Endometrial microvascular endothelial cells (primary cell): ENCODE measurements at regions not wholly inside any gene's neighbourhood (a gene's known extent, or its start where the extent isn't known, plus 50 kb on each side); places are given as distances from the start of the nearest gene placed in this dataset.
"Not testable (repeated sequence)": the region's sequence is repeated elsewhere in the genome, so short reads cannot be mapped to it uniquely, and the experiment has no call there.

Experiments
- in situ Hi-C: cut with HindIII; loops from 2 replicates; pipeline ENCODE4 v1.10.0; 2017; ENCODE audit warnings: low sequenced_read_pairs, low pct_unique_long_range_greater_than_20kb; ENCODE audit errors: inconsistent ontology term

DNA sequence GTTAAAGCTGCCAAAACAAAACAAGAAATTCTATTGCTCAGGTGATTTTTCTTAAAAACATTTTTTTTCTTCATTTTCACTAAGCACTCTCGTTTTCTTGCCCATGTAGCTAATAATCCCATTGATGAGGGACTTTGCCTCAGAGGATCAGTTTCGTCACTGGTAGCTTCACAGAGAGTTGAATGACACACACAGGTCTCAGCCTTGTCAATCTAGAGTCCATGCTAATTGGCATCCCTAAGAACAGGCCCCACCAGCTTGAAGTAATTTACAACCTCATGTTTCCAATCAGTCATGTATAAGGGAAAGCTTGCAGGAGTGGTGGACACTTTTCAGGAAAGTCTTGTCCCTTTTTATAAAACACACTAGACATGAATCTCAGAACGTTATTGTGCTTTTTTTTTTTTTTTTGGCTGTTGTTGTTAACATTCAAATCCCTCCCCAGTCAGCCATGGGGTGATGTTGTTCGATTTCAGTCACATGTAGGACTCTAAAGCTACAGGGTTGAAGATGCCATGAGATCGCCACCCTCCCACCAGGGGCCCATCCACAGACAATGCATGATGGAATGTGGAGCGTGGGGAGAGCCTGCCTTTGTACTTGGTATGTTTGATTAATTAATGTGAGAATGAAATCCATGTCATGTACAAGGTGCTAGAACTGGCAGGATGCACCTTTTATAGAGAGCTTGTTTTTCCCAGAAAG is 232.4 kb upstream of the FZD8 start:
- in situ Hi-C loops: no loop called here

DNA sequence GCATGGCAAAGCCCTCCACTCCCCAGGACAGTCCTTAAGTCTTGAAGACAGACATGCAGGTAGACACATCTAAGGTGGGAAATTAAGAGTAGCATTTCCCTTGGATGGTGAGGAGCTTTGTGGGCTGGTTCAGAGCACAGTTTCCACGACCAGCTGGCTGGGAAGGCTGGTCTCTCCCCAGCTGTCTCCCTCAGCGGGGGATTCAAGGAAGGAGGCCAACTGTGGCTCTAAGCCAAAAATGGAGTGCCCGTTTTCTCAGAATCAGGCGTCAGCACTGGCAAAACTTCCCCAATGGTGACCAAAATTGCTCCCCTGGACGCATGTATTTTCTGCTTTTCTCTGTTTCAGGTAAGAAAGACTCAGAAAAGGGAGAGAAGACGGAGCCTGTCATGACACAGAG is 230.6 kb upstream of the FZD8 start:
- in situ Hi-C loops: no loop called here

DNA sequence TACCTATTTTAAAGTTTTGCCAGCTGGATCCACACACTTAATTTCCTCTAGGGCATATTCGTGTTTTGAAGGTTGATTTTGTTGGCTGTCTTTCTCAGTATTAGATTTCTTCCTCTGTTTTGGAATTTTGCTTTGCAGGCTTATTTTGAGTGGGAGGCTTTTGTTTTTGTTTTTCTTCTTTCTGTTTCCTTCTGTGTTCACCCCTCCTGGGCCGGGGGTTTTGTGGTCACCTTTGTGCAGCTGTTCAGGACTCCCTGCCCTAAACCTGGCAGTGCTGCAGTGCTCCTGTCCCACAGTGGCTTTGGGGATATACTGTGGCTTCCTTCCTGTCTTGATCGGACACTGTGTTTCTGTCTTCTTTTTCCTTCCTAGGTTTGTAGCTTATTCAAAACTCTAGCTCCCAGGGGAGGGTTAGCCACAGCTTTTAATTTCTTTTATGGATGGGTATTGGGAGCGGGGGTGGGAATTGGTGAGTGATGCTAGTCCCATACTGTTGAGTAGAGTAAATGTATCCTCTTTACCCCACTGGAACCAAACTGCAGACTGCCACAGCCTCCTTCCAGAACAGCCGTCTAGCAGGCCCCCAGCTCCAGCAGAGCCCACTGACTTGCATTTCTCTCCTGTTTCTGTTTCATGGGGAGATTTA is 228.7 kb upstream of the FZD8 start:
- in situ Hi-C loops: no loop called here

DNA sequence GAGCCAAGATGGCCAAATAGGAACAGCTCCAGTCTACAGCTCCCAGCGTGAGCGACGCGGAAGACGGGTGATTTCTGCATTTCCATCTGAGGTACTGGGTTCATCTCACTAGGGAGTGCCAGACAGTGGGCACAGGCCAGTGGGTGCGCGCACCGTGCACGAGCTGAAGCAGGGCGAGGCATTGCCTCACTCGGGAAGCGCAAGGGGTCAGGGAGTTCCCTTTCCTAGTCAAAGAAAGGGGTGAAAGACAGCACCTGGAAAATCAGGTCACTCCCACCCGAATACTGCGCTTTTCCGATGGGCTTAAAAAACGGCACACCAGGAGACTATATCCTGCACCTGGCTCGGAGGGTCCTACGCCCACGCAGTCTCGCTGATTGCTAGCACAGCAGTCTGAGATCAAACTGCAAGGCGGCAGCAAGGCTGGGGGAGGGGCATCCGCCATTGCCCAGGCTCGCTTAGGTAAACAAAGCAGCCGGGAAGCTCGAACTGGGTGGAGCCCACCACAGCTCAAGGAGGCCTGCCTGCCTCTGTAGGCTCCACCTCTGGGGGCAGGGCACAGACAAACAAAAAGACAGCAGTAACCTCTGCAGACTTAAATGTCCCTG is 216.7 kb upstream of the FZD8 start:
- in situ Hi-C loops: not testable (repeated sequence)

DNA sequence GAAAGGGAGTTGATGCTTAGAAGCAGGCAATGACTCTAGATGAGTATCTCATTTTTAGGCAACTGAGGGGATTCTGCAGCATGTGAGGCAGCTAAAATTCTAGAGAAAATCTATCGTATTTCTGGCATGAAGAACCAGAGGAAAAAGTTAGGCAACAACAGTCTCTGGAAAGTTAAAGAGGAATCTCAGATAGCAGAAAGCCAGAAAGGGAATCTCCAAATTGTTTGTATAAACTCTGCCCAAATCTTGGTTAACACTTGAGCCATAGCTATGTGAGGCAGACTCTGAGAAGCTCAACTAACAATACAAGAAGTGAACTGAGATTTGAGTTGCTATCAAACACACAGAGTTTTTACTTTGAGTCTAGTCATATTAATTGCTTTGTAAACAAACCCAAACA is 215.8 kb upstream of the FZD8 start:
- in situ Hi-C loops: no loop called here

DNA sequence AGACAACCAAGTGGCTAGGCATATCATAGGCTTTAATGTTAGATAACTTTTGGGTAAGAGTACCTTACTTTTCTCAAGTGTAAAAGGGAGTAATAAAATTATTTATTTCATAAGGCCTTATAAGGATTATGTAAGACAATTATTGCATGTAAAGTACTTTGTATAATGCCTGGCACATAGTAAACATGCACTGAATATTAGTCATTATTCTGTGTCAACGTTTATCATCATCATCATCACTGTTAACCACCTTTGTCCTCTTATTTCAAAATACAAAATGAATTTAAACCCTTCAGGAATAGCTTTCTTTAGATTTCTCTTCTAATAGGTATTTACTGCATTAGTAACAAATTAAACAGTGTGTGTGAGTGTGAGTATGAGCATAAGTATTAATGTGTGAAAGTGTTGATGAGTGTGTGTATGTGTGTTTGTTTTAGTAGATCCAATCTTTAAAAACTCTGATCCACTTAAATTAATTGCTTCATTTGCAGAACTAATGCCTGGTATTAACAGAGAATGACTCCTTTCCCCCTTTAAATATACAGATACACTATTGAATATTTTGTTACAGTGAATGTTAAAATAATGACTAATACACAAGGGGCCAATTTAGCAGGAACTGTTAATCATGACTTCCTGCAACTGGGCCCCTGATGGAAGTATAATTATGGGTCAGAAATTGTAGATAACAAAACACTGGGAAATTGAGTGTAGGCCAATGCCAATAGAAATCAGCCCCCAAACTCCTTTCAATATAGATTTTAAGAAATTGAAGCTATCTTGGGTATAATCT is 213.3 kb upstream of the FZD8 start:
- in situ Hi-C loops: no loop called here

DNA sequence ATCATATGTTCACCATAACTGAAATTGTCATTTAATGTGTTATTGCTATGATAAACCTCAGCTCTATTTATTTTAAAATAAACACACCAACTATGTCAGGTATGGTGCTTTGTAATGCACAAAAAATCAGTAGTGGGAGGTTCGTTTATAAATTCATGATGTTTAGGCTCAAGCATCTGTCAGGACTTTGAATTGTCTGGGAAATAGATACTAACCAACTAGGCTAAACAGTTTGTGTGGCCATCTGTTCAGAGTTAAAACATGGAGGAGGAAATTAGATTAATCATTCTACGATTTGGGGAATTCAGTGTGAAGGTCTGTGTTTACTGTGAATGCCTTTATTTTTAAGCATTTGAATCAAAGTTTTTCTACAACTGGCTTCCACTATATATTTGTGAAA is 212.6 kb upstream of the FZD8 start:
- in situ Hi-C loops: no loop called here

DNA sequence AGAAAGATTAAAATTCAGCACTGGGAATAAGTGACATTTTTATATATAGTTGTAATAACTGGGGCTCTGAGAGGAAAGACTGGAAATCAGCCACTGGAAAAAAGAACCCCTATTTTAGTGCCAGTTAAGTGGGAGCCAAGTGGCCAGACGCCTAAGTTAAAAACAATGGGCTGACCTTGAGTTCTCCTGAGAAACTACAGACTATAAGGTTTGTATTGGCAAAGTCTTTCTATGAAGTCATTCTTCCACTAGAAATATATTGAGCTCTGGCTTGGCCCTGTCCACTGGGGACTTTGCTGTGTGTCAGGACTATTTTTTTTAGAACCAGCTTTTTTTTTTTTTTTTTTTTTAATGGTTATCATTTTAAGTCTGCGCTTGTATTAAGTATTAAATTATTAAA is 210.6 kb upstream of the FZD8 start:
- in situ Hi-C loops: no loop called here

DNA sequence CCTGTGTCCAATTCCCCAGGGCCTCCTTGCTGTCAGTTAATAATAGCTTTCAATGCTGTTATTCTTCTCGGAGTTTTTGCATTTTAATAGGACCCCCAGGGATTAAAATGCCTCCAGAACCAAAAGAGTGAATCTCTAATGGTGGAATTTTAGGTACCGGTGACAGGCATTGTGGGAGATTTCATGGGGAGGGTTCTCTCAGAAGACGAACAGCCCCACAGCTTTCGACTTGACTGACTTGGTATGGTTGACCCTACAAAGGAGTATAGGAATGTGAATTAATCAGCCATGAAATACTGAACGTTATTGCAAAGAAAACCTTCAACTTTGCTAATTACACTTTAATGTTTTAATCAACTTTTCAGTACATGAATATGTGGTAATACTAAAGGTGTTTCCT is 206.3 kb upstream of the FZD8 start:
- in situ Hi-C loops: no loop called here

DNA sequence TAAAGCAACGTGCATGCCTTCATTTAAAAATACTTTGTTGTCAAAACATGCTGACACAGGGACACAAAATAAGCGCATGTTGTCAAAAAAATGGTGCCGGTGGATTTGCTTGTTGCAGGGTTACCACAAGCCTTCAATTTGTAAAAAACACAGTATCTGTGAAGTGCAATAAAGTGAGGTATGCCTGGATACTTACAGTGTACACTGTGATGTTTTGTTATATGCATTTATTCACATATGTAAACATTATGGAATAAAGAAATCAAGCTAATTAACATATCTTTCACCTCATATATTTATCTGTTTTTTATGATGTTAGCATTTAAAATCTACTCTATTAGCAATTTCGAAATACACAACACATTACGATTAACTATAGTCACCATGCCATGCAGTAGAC is 202.6 kb upstream of the FZD8 start:
- in situ Hi-C loops: no loop called here

DNA sequence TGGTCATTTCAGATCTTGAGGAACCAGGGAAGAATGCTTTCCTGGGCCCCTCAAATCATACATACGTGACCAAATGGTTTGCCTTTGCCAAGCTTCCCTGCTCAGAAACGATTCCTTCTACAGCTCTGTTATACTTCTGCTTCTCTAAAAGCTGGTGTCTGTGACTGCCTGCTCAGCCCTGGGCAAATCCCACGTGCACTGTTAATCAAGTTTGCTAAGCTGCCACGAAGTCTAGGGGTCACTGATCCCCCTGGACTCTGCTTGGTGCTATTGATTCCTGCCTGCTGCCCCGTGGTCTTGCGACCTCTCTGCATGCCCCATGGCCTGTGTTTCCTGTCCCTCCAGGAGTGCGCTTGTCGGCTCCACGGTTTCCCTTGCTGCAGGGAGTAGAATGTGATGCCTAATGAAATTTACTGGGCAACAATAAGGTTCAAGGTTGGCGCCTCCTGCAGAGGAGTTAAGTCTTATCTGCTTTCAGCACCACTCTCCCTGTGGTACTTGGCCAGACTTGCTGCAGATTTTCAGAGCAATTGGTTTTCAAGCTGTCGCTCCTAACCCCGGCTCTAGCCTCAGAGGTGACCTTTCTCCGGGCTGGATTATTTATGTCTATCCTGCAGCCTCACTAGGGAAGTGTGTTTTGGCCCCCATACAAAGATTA is 201.6 kb upstream of the FZD8 start:
- in situ Hi-C loops: no loop called here

DNA sequence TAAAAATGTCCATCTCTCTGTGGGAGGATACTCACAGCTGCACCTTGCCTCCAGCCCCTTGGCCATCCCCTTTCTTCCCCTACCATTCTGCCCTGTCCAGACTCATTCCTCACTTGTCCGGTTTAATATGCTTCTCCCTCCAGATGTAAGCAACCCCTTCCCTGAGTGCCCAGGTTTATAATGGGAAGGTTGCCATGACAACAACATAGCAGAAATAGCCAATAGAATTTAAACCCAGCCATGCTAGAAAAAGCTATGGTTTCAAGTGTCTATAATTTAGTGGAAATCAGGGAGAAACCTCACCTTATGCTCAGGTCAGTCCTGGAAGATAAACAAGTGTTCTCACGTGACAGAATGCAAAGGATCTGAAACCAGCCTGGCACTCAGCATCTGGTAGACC is 196.0 kb upstream of the FZD8 start:
- in situ Hi-C loops: no loop called here

DNA sequence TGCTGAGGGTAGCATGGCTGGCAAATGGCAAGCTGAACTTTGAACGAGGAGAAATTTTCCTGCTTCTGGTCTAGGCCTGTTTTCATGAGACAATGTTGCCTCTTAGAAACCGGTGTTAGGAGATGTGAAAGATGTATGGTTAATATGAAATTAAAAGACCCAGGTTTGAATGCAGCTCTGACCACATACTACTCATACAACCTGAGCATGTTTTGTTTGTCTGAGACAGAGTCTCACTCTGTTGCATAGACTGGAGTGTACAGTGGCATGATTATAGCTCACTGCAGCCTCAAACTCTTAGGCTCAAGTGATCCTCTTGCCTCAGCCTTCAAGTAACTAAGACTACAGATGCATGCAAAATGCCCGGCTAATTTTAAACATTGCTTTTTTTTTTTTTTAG is 193.4 kb upstream of the FZD8 start:
- in situ Hi-C loops: no loop called here

DNA sequence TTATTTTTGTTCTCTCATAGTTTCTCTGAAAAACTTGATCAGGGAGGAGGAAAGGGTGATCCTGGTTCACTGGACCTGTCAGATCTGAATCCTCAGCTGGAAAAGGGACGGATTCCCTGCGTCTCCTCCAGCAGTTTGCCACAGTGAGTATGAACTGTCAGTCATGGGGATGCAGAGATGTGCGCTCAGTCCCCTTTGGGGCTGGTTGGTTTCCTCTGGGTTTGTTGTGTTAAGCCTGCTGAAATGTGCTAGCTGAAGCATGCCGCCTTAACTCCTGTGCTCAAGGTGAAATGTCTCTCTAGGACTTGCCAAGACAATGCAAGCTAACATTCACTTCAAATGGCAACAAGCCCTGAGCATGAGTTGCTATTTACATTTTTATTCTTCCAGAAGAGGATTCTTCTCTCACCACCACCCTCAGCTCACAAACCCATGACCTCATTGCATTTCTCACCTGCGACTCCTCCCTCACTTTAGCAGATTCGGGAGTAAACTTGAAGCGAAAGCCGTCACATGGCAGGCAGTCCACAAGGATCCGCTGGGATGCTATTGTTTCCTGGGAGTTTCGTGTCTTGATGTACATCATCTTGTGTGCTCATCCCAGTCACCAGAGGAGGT is 192.9 kb upstream of the FZD8 start:
- in situ Hi-C loops: no loop called here

DNA sequence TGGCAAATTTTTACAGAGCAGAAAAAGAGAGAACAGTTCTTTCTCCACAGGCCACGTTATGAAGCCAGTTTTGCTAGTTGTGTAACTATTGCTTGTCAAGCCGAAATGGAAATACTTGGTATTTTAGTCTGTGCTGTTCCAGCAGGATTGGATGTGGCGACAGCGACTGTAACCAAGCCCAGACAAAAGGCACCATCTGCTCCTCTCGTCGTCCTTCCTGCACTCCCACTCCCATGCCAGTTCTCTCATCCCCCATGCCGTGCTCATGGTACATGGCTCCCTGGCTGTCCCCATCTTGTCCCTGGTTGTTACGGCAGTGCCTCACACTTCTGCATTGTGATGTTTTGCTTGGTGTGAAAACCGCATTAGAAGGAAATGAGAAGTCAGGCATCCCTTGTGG is 185.7 kb upstream of the FZD8 start:
- in situ Hi-C loops: no loop called here

DNA sequence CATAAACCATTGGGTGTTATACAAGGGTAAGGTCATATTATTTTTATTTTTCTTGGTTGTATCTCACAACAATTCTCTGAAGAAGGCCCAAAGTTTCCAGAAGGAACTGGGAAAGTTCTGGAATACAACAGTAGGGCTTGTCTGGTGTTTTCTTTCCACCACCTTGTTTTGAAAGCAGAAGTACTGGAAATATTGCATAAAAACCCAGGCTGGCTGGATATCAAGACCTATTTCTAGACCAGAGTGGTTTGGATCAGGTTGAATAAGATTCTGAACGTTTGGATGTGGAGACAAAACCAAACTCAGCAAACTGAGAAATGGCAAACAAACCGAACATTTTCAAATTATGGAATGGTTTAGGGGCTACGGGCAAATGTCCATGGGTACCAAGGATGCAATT is 182.6 kb upstream of the FZD8 start:
- in situ Hi-C loops: no loop called here

DNA sequence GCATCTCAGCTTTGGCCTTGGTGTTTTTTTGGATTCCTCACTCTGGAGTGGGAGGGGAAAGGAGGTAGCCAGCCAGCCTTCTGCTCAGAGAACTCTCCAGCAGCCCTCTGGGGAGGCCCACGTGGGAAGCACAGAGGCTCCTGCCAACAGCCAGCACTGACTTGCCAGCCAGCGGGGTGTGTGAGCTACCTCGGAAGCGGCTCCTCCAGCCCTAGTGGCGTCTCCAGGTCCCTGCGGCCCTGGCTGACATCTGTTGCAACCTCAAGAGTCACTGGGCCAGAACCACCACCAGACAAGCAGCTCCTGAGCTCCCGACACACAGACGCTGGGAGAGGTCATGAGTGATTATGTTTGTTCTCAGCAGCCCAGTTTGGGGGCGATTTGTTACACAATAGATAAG is 180.2 kb upstream of the FZD8 start:
- in situ Hi-C loops: no loop called here

DNA sequence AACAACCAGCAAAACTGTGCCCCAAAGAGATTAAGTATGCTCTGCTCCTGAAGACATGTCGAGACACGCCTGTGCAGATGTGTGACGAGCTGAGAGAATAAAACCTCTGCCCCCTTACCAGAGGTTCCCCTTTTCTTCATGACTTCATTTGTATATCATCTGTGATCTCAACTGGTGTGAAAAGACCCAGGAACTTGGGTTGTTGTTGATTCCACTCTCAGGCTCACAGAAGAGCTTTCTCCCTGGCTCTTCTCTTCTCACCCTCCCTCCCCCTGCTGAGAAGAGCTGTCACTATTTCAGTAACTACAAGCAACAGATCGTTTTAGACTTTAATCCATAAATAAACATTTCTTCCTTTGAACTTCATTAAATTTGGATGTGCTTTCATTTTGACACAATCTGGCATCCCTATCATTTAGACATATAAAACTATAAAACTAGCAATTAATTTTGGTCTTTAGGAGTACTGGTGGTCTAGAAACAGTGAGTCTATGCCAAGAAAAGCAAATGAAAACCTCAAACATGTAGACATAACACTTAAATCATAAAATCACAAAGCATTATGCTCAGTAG is 179.3 kb upstream of the FZD8 start:
- in situ Hi-C loops: no loop called here

DNA sequence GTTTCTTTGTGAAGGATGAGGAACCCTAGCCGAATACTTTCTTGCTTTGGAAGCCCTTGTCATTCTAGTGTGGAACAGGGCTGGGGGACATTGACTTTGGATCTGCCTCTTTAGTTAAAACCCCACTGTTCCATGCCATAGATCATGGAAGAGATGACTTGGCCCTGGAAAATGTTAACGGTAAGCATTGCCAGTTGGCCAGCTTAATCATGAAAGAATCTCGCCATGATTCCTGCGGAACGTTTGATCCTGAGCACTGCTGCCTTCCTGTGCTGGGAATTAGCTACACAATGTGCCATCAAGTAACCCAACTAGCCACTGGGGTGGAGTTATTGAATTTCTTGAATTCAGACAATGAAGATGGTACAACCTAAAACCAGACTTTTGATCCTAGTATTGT is 177.6 kb upstream of the FZD8 start:
- in situ Hi-C loops: no loop called here
